ENCODE measurements at regions not wholly inside any gene's neighbourhood (a gene's known extent, or its start where the extent isn't known, plus 50 kb on each side); places are given as distances from the start of the nearest gene placed in this dataset.

DNA sequence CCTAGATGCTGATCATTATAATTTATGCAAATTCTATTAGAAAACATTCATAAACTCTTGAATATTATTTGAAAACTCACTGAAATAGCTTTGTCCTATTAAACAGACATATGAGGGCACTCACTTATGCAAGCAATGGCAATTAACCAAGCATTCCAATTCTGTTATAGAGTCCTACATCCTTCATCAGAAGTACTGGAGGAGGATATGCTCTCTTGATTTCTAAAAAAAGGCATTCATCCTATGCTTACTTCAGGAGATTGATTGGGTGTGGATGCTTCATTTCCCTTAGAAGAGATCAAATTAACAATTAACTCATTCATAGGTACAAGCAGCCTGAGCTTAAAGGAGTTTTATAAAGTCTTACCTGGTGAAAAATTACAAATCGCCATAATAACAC lies 1317.2 kb downstream of the PCDH7 start:
- DNase-seq: no peak
- ChIA-PET POLR2A (no interaction called here), CTCF (no interaction called here)
- peaks cover 5% of the 10 kb centered on the region for H3K9me3 Mint-ChIP-seq
- no peak for ATAC-seq (ENCODE audit: low read depth)
- no peak overlapping the region for H3K27ac Mint-ChIP-seq
- no peaks in the 10 kb centered on the region for H3K36me3 Mint-ChIP-seq (ENCODE audit: low read depth)
- intact Hi-C loops (cut with micrococcal nuclease): no loop called here
- no peak for TF ChIP-seq CTCF (IDR thresholded peaks at IDR 0.05)
- H3K4me1 Mint-ChIP-seq: no peaks in the 10 kb centered on the region
- no peak overlapping the region for H3K4me3 Mint-ChIP-seq
- H3K27me3 Mint-ChIP-seq: no peaks in the 10 kb centered on the region

GRCh38 chr4:32042486-32043247 lies 1322.5 kb downstream of the PCDH7 start:
- no peak for ATAC-seq (ENCODE audit: low read depth)
- Mint-ChIP-seq H3K27ac (no peak overlapping the region), H3K27me3 (no peaks in the 10 kb centered on the region), H3K4me3 (no peak overlapping the region), H3K4me1 (no peaks in the 10 kb centered on the region), H3K36me3 (ENCODE audit: low read depth) (no peaks in the 10 kb centered on the region), H3K9me3 (peaks cover 12% of the 10 kb centered on the region)
- DNase-seq: no peak
- ChIA-PET POLR2A (no interaction called here), CTCF (no interaction called here)
- intact Hi-C loops (cut with micrococcal nuclease): no loop called here
- TF ChIP-seq CTCF (IDR thresholded peaks at IDR 0.05): no peak

DNA sequence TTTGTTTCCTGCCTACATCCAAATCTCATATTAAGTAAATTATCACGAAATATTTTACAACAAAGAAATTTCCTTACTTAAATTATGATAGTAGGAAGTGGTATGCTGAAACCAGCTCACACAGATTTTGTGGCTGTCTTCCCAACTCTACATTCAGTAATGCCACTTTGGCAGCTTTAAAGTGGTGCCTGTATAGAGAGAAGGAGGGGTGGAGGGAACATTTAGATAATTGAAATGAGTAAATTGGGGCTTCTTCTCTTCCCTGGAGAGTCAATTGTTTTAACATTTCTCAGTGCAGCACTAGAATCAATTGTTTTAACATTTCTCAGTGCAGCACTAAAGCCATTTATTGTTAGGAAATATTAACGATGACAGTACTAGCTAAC lies 1323.1 kb downstream of the PCDH7 start:
- ATAC-seq (ENCODE audit: low read depth): no peak
- H3K27me3 Mint-ChIP-seq: no peaks in the 10 kb centered on the region
- H3K36me3 Mint-ChIP-seq (ENCODE audit: low read depth): no peaks in the 10 kb centered on the region
- intact Hi-C loops (cut with micrococcal nuclease): no loop called here
- H3K4me3 Mint-ChIP-seq: no peak overlapping the region
- ChIA-PET POLR2A (no interaction called here), CTCF (no interaction called here)
- no peak for TF ChIP-seq CTCF (IDR thresholded peaks at IDR 0.05)
- H3K9me3 Mint-ChIP-seq: peaks cover 12% of the 10 kb centered on the region
- no peak for DNase-seq
- no peak overlapping the region for H3K27ac Mint-ChIP-seq
- no peaks in the 10 kb centered on the region for H3K4me1 Mint-ChIP-seq

- intact Hi-C loops (cut with micrococcal nuclease): no loop called here
- ATAC-seq (ENCODE audit: low read depth): no peak
- DNase-seq: no peak
- no peaks in the 10 kb centered on the region for H3K36me3 Mint-ChIP-seq (ENCODE audit: low read depth)
- no peaks in the 10 kb centered on the region for H3K27me3 Mint-ChIP-seq
- no peak for TF ChIP-seq CTCF (IDR thresholded peaks at IDR 0.05)
- POLR2A ChIA-PET: no interaction called here
- no peaks in the 10 kb centered on the region for H3K4me1 Mint-ChIP-seq
- peaks cover 2% of the 10 kb centered on the region for H3K9me3 Mint-ChIP-seq
- H3K4me3 Mint-ChIP-seq: no peak overlapping the region
- H3K27ac Mint-ChIP-seq: no peak overlapping the region
- CTCF ChIA-PET: no interaction called here
Observed at GRCh38 chr4:32061916-32062315, 1341.7 kb downstream of the PCDH7 start.

GRCh38 chr4:32073542-32073941 lies 1353.4 kb downstream of the PCDH7 start:
- Mint-ChIP-seq H3K27me3 (no peaks in the 10 kb centered on the region), H3K27ac (no peak overlapping the region), H3K36me3 (ENCODE audit: low read depth) (no peaks in the 10 kb centered on the region), H3K9me3 (peaks cover 5% of the 10 kb centered on the region), H3K4me3 (no peak overlapping the region), H3K4me1 (no peaks in the 10 kb centered on the region)
- no peak for ATAC-seq (ENCODE audit: low read depth)
- intact Hi-C loops (cut with micrococcal nuclease): no loop called here
- no peak for DNase-seq
- ChIA-PET CTCF (no interaction called here), POLR2A (no interaction called here)
- no peak for TF ChIP-seq CTCF (IDR thresholded peaks at IDR 0.05)

Measured in activated B cell treated with CpG ODN at 0.5 μM for 24 hours (primary cell).